22Rv1 (cell line): ENCODE measurements at regions not wholly inside any gene's neighbourhood (a gene's known extent, or its start where the extent isn't known, plus 50 kb on each side); places are given as distances from the start of the nearest gene placed in this dataset.
"Not testable (repeated sequence)": the region's sequence is repeated elsewhere in the genome, so short reads cannot be mapped to it uniquely, and the experiment has no call there.

Source experiments
- H3K27ac ChIP-seq: fragments of 450-650 bp; 2 replicates; pipeline ENCODE4 v1.5.1; 2017
- CTCF ChIP-seq: fragments of 450-650 bp; IDR thresholded peaks from 2 replicates; pipeline ENCODE4 v1.5.1; 2017; ENCODE audit warnings: mild to moderate bottlenecking
- ZFX ChIP-seq: fragments of 450-650 bp; IDR thresholded peaks from 2 replicates; pipeline ENCODE4 v1.6.1; 2017; ENCODE audit warnings: antibody characterized with exemption, borderline replicate concordance

- TF ChIP-seq CTCF (no peak), ZFX (no peak)
- H3K27ac ChIP-seq: no peak overlapping the region
Observed at GRCh38 chr6:78688668-78689067, 178.7 kb upstream of the IRAK1BP1 start.

GRCh38 chr6:78693835-78694234, 173.5 kb upstream of the IRAK1BP1 start:
- H3K27ac ChIP-seq: no peak overlapping the region
- TF ChIP-seq CTCF (no peak), ZFX (no peak)

GRCh38 chr6:78694628-78695027, 172.7 kb upstream of the IRAK1BP1 start:
- H3K27ac ChIP-seq: not testable (repeated sequence)

GRCh38 chr6:78700991-78701390, 166.4 kb upstream of the IRAK1BP1 start:
- no peak for TF ChIP-seq ZFX
- no peak for TF ChIP-seq CTCF
- H3K27ac ChIP-seq: no peak overlapping the region

GRCh38 chr6:78701407-78701806, 165.9 kb upstream of the IRAK1BP1 start:
- no peak overlapping the region for H3K27ac ChIP-seq
- TF ChIP-seq ZFX: no peak
- TF ChIP-seq CTCF: no peak

GRCh38 chr6:78709021-78709420, 158.3 kb upstream of the IRAK1BP1 start:
- TF ChIP-seq CTCF (no peak), ZFX (no peak)
- no peak overlapping the region for H3K27ac ChIP-seq

GRCh38 chr6:78713564-78713963, 153.8 kb upstream of the IRAK1BP1 start:
- no peak for TF ChIP-seq ZFX
- TF ChIP-seq CTCF: no peak

GRCh38 chr6:78744144-78744543, 123.2 kb upstream of the IRAK1BP1 start:
- TF ChIP-seq ZFX (no peak), CTCF (no peak)
- no peak overlapping the region for H3K27ac ChIP-seq

More at GRCh38 chr6:78713564-78713963, 153.8 kb upstream of the IRAK1BP1 start:
- H3K27ac ChIP-seq: no peak overlapping the region
